ENCODE measurements at regions not wholly inside any gene's neighbourhood (a gene's known extent, or its start where the extent isn't known, plus 50 kb on each side); places are given as distances from the start of the nearest gene placed in this dataset.

DNA sequence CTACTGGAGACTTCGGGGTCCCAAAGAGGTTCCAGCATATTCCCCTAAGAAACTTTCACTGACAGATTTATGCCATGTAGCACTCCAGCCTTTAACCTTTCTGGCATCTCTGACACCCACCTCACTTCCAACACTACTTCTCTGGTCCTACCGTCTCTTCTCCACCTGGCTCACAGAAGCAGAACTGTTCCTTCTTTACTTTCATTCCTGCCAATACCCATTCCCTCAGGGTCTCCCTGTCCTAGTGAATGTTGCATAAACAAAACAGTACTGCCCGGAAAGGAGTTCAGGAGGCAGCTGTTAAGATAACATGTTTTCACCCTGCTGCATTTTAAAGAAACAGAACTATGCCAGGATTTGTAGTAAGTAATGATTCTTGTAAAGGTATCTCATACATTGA, 136.0 kb upstream of the MIR17HG start:
- no peaks in the 10 kb centered on the region for H3K4me1 ChIP-seq
- H3K9me3 ChIP-seq (replicated peaks) = peaks cover 15% of the 10 kb centered on the region
- no peak overlapping the region for H3K27ac ChIP-seq (replicated peaks)
- no peak for DNase-seq
- H3K4me3 ChIP-seq = no peak overlapping the region
- no peaks in the 10 kb centered on the region for H3K36me3 ChIP-seq
- TF ChIP-seq, protein P1, sequence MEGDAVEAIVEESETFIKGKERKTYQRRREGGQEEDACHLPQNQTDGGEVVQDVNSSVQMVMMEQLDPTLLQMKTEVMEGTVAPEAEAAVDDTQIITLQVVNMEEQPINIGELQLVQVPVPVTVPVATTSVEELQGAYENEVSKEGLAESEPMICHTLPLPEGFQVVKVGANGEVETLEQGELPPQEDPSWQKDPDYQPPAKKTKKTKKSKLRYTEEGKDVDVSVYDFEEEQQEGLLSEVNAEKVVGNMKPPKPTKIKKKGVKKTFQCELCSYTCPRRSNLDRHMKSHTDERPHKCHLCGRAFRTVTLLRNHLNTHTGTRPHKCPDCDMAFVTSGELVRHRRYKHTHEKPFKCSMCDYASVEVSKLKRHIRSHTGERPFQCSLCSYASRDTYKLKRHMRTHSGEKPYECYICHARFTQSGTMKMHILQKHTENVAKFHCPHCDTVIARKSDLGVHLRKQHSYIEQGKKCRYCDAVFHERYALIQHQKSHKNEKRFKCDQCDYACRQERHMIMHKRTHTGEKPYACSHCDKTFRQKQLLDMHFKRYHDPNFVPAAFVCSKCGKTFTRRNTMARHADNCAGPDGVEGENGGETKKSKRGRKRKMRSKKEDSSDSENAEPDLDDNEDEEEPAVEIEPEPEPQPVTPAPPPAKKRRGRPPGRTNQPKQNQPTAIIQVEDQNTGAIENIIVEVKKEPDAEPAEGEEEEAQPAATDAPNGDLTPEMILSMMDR (IDR thresholded peaks at IDR 0.05; ENCODE audit: borderline replicate concordance) = no peak
- no peaks in the 10 kb centered on the region for H3K27me3 ChIP-seq (ENCODE audit: low read depth)
- intact Hi-C loops (cut with micrococcal nuclease) = no loop called here

DNA sequence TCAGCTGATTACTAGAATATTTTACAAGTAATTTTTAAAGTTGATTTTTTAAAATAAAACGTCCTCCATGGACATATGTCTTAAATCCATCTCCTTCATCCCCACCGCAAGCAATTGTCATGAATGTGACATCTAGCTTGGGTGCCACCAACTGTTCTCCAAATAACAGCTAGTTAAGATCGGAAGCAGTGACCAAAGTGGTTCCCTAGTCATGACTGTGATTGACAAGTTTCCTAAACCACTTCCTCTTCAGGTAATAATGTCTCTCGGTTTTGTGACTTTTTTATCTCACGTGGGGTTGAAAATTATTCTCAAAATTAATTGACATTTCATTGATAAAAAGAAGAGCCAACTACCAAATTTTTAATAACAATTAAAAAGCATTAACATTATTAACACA, 135.3 kb upstream of the MIR17HG start:
- DNase-seq = no peak
- H3K9me3 ChIP-seq (replicated peaks) = peaks cover 15% of the 10 kb centered on the region
- H3K4me3 ChIP-seq = no peak overlapping the region
- no peaks in the 10 kb centered on the region for H3K27me3 ChIP-seq (ENCODE audit: low read depth)
- intact Hi-C loops (cut with micrococcal nuclease) = no loop called here
- no peaks in the 10 kb centered on the region for H3K36me3 ChIP-seq
- H3K4me1 ChIP-seq = no peaks in the 10 kb centered on the region
- no peak overlapping the region for H3K27ac ChIP-seq (replicated peaks)
- TF ChIP-seq, protein P1 (IDR thresholded peaks at IDR 0.05; ENCODE audit: borderline replicate concordance) = no peak

DNA sequence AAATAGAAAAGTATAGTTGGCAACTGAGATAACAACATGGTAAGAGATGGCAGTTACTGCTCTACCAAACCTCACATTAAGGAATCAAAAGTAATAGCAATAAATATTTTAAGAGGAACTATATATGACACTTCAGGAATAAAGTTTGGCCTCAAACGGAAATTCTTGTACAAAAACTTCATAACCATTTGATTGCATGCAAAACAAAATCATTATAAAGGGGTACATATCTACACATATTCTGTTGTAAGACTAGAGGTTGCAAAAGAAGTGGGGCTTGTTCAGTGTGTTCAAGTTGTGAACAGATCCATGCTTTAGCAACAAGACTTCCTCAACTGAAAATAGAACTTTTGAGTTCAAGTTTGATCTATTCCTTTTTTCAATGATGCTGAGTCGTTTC, 133.5 kb upstream of the MIR17HG start:
- peaks cover 15% of the 10 kb centered on the region for H3K9me3 ChIP-seq (replicated peaks)
- H3K4me1 ChIP-seq = no peaks in the 10 kb centered on the region
- no peak overlapping the region for H3K4me3 ChIP-seq
- no peak overlapping the region for H3K27ac ChIP-seq (replicated peaks)
- H3K36me3 ChIP-seq = no peaks in the 10 kb centered on the region
- TF ChIP-seq, protein P1 (IDR thresholded peaks at IDR 0.05; ENCODE audit: borderline replicate concordance) = no peak
- intact Hi-C loops (cut with micrococcal nuclease) = no loop called here
- no peak for DNase-seq
- no peaks in the 10 kb centered on the region for H3K27me3 ChIP-seq (ENCODE audit: low read depth)

DNA sequence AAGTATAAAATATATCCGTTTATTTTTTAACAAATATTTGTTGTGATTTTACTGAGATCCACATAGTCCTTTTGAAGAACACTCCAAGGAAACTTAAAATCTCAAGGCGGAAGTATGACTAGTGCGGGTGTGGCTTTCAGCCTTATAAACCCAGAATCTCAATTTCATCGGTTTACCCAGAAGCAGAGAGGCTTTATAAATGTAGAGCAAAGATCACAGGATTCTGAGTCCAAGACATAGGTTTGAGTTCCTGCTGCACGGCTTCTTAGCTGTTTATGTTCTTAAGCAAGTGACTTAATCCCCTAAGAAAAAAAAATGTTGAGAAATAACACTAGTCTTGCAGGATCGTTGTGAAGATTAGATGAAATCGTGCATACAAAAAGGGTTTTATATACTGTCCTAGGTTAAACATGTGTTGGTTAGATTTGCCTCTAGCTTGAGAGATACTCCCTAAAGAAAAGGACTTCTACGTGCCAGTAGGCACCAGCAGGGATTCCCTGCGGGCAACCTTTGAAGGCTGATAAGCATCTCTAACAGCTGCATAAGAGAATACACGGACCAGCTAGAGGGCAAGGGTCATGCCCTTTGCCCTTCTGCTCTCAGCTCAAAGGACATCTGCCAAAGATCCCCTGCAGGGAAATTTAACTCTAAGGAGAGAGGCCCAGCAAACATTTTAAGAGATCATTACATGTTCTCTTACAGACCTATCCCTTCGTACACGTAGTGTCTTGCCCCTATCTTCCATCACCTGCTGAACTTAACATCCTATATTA, 130.4 kb upstream of the MIR17HG start:
- no peak overlapping the region for H3K4me3 ChIP-seq
- intact Hi-C loops (cut with micrococcal nuclease) = no loop called here
- no peak for DNase-seq
- H3K4me1 ChIP-seq = no peaks in the 10 kb centered on the region
- H3K36me3 ChIP-seq = no peaks in the 10 kb centered on the region
- TF ChIP-seq, protein P1 (IDR thresholded peaks at IDR 0.05; ENCODE audit: borderline replicate concordance) = no peak
- H3K9me3 ChIP-seq (replicated peaks) = no peaks in the 10 kb centered on the region
- no peaks in the 10 kb centered on the region for H3K27me3 ChIP-seq (ENCODE audit: low read depth)
- H3K27ac ChIP-seq (replicated peaks) = no peak overlapping the region

DNA sequence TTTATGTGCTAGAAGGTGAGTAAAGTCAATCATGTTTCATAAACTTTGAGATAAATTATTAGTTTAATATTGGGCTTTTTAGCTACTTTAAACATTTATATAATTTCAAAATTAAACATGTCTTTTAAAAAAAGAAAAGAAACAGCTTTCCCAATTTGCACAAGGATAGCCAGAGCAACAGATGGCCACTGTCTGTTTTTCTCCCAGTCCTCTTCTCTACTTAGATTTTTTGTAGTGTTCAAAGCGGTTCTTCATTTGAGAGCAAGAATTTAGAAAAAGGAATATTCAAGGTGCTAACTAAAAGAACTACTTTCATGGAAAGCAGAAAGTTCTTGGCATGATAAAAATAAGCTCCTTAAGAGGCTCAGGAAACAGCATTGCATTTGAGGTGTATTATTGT, 128.3 kb upstream of the MIR17HG start:
- H3K27me3 ChIP-seq (ENCODE audit: low read depth) = no peaks in the 10 kb centered on the region
- no peaks in the 10 kb centered on the region for H3K36me3 ChIP-seq
- intact Hi-C loops (cut with micrococcal nuclease) = no loop called here
- H3K27ac ChIP-seq (replicated peaks) = no peak overlapping the region
- no peak for DNase-seq
- no peaks in the 10 kb centered on the region for H3K4me1 ChIP-seq
- H3K9me3 ChIP-seq (replicated peaks) = no peaks in the 10 kb centered on the region
- TF ChIP-seq, protein P1 (IDR thresholded peaks at IDR 0.05; ENCODE audit: borderline replicate concordance) = no peak
- no peak overlapping the region for H3K4me3 ChIP-seq

All from left ventricle myocardium inferior (tissue), 1 donor.